ENCODE measurements at regions not wholly inside any gene's neighbourhood (a gene's known extent, or its start where the extent isn't known, plus 50 kb on each side); places are given as distances from the start of the nearest gene placed in this dataset.

GRCh38 chr6:109251839-109252238 is 130.4 kb downstream of the CD164 start:
- Histone ChIP-seq H2AK5ac (ENCODE audit: low read depth, low read length) (no peak overlapping the region), H3K9me3 (ENCODE audit: insufficient read depth in 2 of 2, low read depth in 1 of 2, low read length in 1 of 2) (no peaks in the 10 kb centered on the region; a peak in 1 of 4 replicates), H2BK5ac (ENCODE audit: low read depth, low read length) (no peak overlapping the region), H3K56ac (replicated peaks; ENCODE audit: insufficient read length, low read depth, low read length) (no peak overlapping the region), H2BK15ac (ENCODE audit: low read length) (no peak overlapping the region), H3K27ac (ENCODE audit: low read depth, low read length) (no peak overlapping the region), H3K27me3 (replicated peaks in 1 of 4; ENCODE audit: control insufficient read depth in 3 of 4, extremely low read depth in 1 of 4, insufficient read depth in 3 of 4, low read length in 3 of 4) (no peaks in the 10 kb centered on the region; a peak in 1 of 7 replicates), H3K23ac (ENCODE audit: insufficient read length) (no peak overlapping the region), H4K91ac (replicated peaks; ENCODE audit: insufficient read length, low read length) (no peak overlapping the region), H2BK120ac (replicated peaks; ENCODE audit: low read depth, low read length) (no peak overlapping the region), H2BK20ac (ENCODE audit: low read length) (no peak overlapping the region), H3K4me3 (ENCODE audit: extremely low read depth in 1 of 4, insufficient read depth in 2 of 4, low read depth in 3 of 4, low read length in 4 of 4) (no peak overlapping the region), H3K14ac (ENCODE audit: insufficient read length) (no peak overlapping the region), H3K23me2 (ENCODE audit: low read depth, low read length) (no peaks in the 10 kb centered on the region), H3K4ac (replicated peaks; ENCODE audit: insufficient read length, low read depth, low read length) (no peak overlapping the region), H4K20me1 (replicated peaks in 1 of 2; ENCODE audit: control insufficient read depth in 1 of 2, insufficient read depth in 2 of 2, low read length in 2 of 2) (no peaks in the 10 kb centered on the region), H3K79me2 (ENCODE audit: control insufficient read depth in 1 of 2, insufficient read depth in 2 of 2, low read length in 2 of 2) (no peaks in the 10 kb centered on the region), H2AFZ (ENCODE audit: low read length) (no peak overlapping the region), H3K4me1 (replicated peaks in 1 of 4; ENCODE audit: control insufficient read depth in 3 of 4, insufficient read depth in 4 of 4, low read length in 3 of 4) (no peaks in the 10 kb centered on the region), H3K36me3 (ENCODE audit: control insufficient read depth in 2 of 4, insufficient read depth in 4 of 4, low read length in 3 of 4) (no peaks in the 10 kb centered on the region), H2BK12ac (ENCODE audit: low read depth, low read length) (no peak overlapping the region), H4K5ac (ENCODE audit: insufficient read length, low read depth, low read length) (no peak overlapping the region), H3K4me2 (ENCODE audit: insufficient read depth in 1 of 2, low read depth in 2 of 2, low read length in 2 of 2) (peak overlapping the region in 1 of 2 experiments; percentile 54; a peak in 1 of 4 replicates), H3K18ac (ENCODE audit: extremely low read depth, low read length) (no peak overlapping the region), H4K8ac (ENCODE audit: extremely low read depth, insufficient read depth, low read length) (no peak overlapping the region), H3K9ac (replicated peaks in 1 of 4; ENCODE audit: extremely low read depth in 1 of 4, low read depth in 3 of 4, low read length in 3 of 4) (no peak overlapping the region), H3K79me1 (ENCODE audit: low read depth, low read length) (no peaks in the 10 kb centered on the region)
- DNase-seq (ENCODE audit: low read depth in 1 of 2, low spot score in 2 of 2) (no peak), FAIRE-seq (no peak)
- POLR2A ChIA-PET (ENCODE audit: partially characterized antibody) = interaction anchor here (0.7 to 2.4 kb wide), 6 partner anchors 9 to 97 kb away, joined by 3 to 9 read pairs (median 3); no protein-coding TSS in a partner anchor
- CTCF ChIA-PET (ENCODE audit: partially characterized antibody) = no interaction called here
- TF ChIP-seq CHD7 (IDR thresholded peaks at IDR 0.05; ENCODE audit: insufficient replicate concordance, low read length) (no peak), KDM5A (IDR thresholded peaks at IDR 0.05; ENCODE audit: low read length) (no peak)
